GM12891 (cell line): ENCODE measurements at regions not wholly inside any gene's neighbourhood (a gene's known extent, or its start where the extent isn't known, plus 50 kb on each side); places are given as distances from the start of the nearest gene placed in this dataset.

Experiments used
- DNase-seq: peaks from one replicate; pipeline ENCODE4 v3.0.0; 2011; ENCODE audit warnings: low spot score; ENCODE audit not compliant: insufficient read length
- FAIRE-seq: peaks from 2 replicates; lab custom pipeline; 2011; peaks lifted over from hg19 to GRCh38; lab: Jason Lieb, UNC
- PAX5 ChIP-seq: IDR thresholded peaks from 2 replicates; pipeline ENCODE4 v1.6.1; 2011; ENCODE audit warnings: low read length, moderate library complexity, mild to moderate bottlenecking; ENCODE audit not compliant: insufficient read depth, severe bottlenecking
- POLR2A ChIP-seq: IDR thresholded peaks from 2 replicates; pipeline ENCODE4 v1.6.1; 2011; ENCODE audit warnings: low read depth, low read length, control low read depth
- POLR2AphosphoS5 ChIP-seq: IDR thresholded peaks from 2 replicates; pipeline ENCODE4 v1.6.1; 2011; ENCODE audit warnings: low read depth, low read length, control low read depth
- POU2F2 ChIP-seq: IDR thresholded peaks from 2 replicates; pipeline ENCODE4 v1.6.1; 2011; ENCODE audit warnings: low read depth, mild to moderate bottlenecking, control low read depth, low read length, moderate library complexity
- SPI1 ChIP-seq: IDR thresholded peaks from 2 replicates; pipeline ENCODE4 v1.6.1; 2011; ENCODE audit warnings: low read depth, low read length, control low read depth
- TAF1 ChIP-seq: IDR thresholded peaks from 2 replicates; pipeline ENCODE4 v1.6.1; 2011; ENCODE audit warnings: low read depth, low read length, control low read depth

DNA sequence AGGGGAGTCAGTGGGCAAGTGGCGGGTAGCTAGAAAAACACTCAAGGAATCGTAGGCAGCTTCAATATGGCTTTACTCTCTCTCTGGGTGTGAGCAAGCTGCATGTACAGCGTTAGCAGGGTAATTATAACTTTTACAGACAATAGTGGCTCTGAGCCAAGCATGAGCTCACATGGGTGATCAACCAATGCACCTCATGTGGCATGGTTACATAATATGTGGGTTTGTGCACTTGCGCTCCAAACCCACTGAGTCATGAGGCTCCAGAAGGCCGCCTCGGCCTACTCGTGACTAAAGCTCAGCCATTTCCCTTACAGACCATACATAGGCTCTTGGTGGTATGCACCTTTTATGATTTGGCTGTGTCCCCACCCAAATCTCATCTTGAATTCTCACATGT lies 78.4 kb upstream of the FBXL4 start:
- TF ChIP-seq POLR2AphosphoS5 (no peak), TAF1 (no peak), POLR2A (no peak), PAX5 (no peak), POU2F2 (no peak), SPI1 (no peak)
- FAIRE-seq (no peak), DNase-seq (no peak)

DNA sequence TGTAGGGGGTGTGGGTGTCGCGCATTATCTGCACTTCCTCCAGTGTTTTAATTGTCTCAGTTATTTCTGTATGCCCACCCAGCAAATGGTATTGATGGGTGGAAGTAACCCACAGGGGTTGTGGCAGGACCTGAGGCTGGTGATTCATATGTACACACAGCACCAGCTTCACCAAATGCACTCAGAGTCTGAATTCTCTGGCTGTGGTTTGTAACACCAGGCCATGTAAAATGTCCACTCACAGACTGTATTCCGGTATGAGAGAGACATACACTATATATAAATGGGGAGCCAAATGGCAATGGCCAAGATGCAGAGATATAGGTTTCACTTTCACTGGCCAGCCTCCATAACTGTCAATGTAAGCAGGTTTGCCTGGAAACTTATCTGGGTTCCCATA lies 76.3 kb upstream of the FBXL4 start:
- no peak for TF ChIP-seq POU2F2
- TF ChIP-seq SPI1: no peak
- no peak for TF ChIP-seq POLR2A
- no peak for TF ChIP-seq POLR2AphosphoS5
- TF ChIP-seq PAX5: no peak
- TF ChIP-seq TAF1: no peak
- FAIRE-seq: no peak

DNA sequence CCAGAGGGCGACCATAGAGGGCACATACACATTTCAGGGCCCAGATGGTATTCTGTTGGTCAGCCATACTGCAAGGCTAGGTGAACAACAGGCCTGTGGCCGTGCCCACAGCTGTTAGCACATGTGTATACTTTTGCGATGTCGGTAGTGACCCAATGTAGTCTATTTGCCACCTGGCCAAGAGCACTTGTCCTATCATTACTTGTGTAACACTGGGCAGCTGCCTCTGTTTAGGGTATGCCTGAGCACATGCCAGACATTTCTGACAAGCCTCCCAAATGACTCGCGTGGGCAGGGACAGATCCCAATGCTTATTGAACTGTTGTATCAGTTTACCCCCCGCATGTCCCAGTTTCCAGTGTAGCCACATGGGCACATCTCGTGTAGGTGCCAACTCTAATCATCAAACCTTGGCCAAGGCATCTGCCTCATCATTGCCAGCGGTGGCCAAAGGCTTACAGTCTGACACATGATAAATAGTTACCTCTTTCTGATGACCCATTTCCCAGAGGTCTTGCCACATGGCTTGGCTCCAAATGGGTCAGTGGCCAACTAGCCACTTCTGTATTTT lies 74.4 kb upstream of the FBXL4 start:
- no peak for FAIRE-seq
- TF ChIP-seq POLR2A: no peak
- no peak for TF ChIP-seq PAX5
- TF ChIP-seq TAF1: no peak
- TF ChIP-seq POLR2AphosphoS5: no peak
- TF ChIP-seq POU2F2: no peak
- TF ChIP-seq SPI1: no peak
- DNase-seq: no peak

More for the DNA sequence above, 76.3 kb upstream of the FBXL4 start:
- no peak for DNase-seq

DNA sequence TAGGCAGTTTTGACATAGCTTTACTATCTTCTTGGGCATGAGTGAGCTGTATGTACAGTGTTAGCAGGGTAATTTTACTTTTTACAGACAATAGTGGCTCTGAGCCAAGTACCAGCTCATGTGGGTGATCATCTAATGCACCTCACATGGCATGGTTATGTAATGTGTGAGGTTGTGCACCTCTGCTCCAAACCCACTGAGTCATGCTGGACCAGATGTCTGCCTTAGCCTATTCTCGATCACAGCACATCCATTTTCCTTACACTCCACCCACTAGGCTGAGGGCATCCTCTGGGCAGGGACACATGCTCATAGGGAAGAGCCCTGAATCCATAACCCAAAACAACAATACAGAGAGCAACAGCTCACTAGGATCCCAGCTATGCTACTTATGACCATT lies 71.6 kb upstream of the FBXL4 start:
- no peak for DNase-seq
- no peak for FAIRE-seq
- TF ChIP-seq POLR2A (no peak), SPI1 (no peak), PAX5 (no peak), POU2F2 (no peak), POLR2AphosphoS5 (no peak), TAF1 (no peak)

DNA sequence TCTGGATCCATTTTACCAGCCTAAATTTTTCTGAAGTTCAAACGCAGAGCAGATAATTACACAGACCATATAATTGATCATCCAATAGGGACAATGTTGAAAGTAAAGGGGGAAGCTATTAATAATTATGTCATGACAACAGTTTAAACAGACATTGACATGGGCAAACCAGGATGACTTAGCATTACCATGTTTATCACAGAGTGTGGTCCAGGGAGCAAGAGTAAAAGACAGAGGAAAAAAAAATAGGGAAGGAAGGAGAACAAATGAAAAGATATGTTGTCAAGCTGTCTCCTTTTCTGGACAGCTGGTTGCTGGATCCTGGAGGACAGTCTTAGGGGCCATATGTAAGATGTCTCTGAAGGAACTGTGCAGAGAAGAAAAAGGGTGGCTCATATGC lies 69.4 kb upstream of the FBXL4 start:
- no peak for FAIRE-seq
- DNase-seq: no peak
- TF ChIP-seq PAX5 (no peak), POU2F2 (no peak), TAF1 (no peak), POLR2A (no peak), SPI1 (no peak), POLR2AphosphoS5 (no peak)

- no peak for TF ChIP-seq PAX5
- TF ChIP-seq TAF1: no peak
- TF ChIP-seq POLR2AphosphoS5: no peak
- TF ChIP-seq POLR2A: no peak
- TF ChIP-seq SPI1: no peak
- TF ChIP-seq POU2F2: no peak
- DNase-seq (no peak), FAIRE-seq (no peak)
Observed at GRCh38 chr6:99016355-99016754, 68.6 kb upstream of the FBXL4 start.

GRCh38 chr6:99014061-99014460 lies 66.3 kb upstream of the FBXL4 start:
- no peak for DNase-seq
- TF ChIP-seq TAF1 (no peak), PAX5 (no peak), SPI1 (no peak), POLR2A (no peak), POU2F2 (no peak), POLR2AphosphoS5 (no peak)
- FAIRE-seq: no peak

DNA sequence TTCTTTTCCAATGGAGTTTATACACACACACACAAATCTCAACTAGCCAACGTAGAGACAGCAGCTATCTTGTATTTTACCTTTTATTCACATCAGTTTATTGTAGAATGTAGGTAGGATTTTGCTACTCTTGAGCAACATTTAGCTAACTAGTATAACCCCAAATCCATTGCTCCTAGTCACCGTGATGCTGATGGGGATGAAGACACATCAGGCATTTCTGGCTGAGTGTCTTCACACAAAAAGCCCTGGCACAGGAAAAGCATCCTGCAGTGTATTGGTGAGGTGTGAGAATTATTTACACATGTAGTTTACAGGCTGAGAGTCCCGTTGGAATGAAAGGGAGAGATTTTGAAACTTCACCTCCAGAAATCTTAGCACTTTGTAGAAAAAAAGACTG lies 65.9 kb upstream of the FBXL4 start:
- DNase-seq (no peak), FAIRE-seq (no peak)
- TF ChIP-seq POU2F2: no peak

GRCh38 chr6:99013145-99013544 lies 65.4 kb upstream of the FBXL4 start:
- FAIRE-seq: no peak
- DNase-seq: no peak
- TF ChIP-seq TAF1 (no peak), SPI1 (no peak), POU2F2 (no peak), PAX5 (no peak), POLR2AphosphoS5 (no peak), POLR2A (no peak)

DNA sequence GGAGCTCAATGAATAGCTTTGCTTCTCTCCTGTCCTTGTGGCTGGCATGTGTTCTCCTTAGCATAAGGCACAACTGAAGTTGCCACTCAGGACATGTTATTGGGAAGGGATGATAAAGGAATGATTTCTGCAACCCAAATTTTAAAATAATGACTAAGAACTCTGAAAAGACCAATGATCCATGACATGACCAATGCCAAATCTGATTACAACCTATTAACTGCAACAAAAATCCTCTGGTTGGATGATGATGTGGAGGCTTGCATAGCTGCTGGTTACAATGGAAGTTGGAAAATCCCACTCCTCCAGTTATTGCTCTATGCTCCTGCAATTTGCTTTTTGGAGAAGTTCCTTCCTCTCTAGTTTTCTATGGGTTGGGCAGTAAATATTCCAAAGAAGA lies 63.4 kb upstream of the FBXL4 start:
- FAIRE-seq: no peak

More for the DNA sequence above, 63.4 kb upstream of the FBXL4 start:
- TF ChIP-seq POLR2A: no peak
- TF ChIP-seq POU2F2: no peak
- no peak for TF ChIP-seq POLR2AphosphoS5
- TF ChIP-seq TAF1: no peak
- no peak for TF ChIP-seq PAX5
- TF ChIP-seq SPI1: no peak
- DNase-seq: no peak
